ENCODE measurements at regions not wholly inside any gene's neighbourhood (a gene's known extent, or its start where the extent isn't known, plus 50 kb on each side); places are given as distances from the start of the nearest gene placed in this dataset.

GRCh38 chr5:133763744-133764143, 151.4 kb upstream of the FSTL4 start:
- DNase-seq (ENCODE audit: low read depth, low spot score) = no peak
- Histone ChIP-seq H4K20me1 (ENCODE audit: control insufficient read depth, extremely low read depth, insufficient read depth, low read length) (no peaks in the 10 kb centered on the region), H3K4me3 (ENCODE audit: control insufficient read depth in 2 of 3, extremely low read depth in 1 of 3, insufficient read depth in 2 of 3, low read depth in 1 of 3, low read length in 3 of 3) (no peak overlapping the region), H3K79me2 (ENCODE audit: control insufficient read depth, insufficient read depth, low read length) (no peaks in the 10 kb centered on the region), H3K4me1 (ENCODE audit: control insufficient read depth, extremely low read depth, insufficient read depth, low read length) (no peaks in the 10 kb centered on the region), H3K4me2 (ENCODE audit: control insufficient read depth, extremely low read depth, insufficient read depth, low read depth, low read length) (no peak overlapping the region), H3K27ac (ENCODE audit: control insufficient read depth, insufficient read depth, low read length) (no peak overlapping the region), H3K9ac (ENCODE audit: control insufficient read depth, extremely low read depth, insufficient read depth, low read length) (no peak overlapping the region), H3K36me3 (ENCODE audit: control insufficient read depth in 2 of 2, extremely low read depth in 1 of 2, insufficient read depth in 2 of 2, low read length in 2 of 2) (no peaks in the 10 kb centered on the region), H3K9me3 (ENCODE audit: control insufficient read depth, low read depth, low read length) (no peaks in the 10 kb centered on the region), H2AFZ (ENCODE audit: control insufficient read depth, low read length) (no peak overlapping the region), H3K9me1 (ENCODE audit: control insufficient read depth, extremely low read depth, insufficient read depth, low read length) (no peaks in the 10 kb centered on the region), H3K27me3 (ENCODE audit: control insufficient read depth, extremely low read depth, insufficient read depth, low read length) (peaks cover 37% of the 10 kb centered on the region)
- no peak for FAIRE-seq
- TF ChIP-seq EZH2 (IDR thresholded peaks at IDR 0.05; ENCODE audit: low read length) = no peak
- TF ChIP-seq, protein P1, sequence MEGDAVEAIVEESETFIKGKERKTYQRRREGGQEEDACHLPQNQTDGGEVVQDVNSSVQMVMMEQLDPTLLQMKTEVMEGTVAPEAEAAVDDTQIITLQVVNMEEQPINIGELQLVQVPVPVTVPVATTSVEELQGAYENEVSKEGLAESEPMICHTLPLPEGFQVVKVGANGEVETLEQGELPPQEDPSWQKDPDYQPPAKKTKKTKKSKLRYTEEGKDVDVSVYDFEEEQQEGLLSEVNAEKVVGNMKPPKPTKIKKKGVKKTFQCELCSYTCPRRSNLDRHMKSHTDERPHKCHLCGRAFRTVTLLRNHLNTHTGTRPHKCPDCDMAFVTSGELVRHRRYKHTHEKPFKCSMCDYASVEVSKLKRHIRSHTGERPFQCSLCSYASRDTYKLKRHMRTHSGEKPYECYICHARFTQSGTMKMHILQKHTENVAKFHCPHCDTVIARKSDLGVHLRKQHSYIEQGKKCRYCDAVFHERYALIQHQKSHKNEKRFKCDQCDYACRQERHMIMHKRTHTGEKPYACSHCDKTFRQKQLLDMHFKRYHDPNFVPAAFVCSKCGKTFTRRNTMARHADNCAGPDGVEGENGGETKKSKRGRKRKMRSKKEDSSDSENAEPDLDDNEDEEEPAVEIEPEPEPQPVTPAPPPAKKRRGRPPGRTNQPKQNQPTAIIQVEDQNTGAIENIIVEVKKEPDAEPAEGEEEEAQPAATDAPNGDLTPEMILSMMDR (optimal IDR thresholded peaks at IDR 0.05 in 1 of 3, IDR thresholded peaks at IDR 0.05 in 1 of 3, conservative IDR thresholded peaks at IDR 0.05 in 1 of 3; ENCODE audit: extremely low read depth in 1 of 3, insufficient read depth in 2 of 3, low read length in 3 of 3) = no peak
- dilution Hi-C loops (cut with MboI; ENCODE audit: extremely low pct_ligation_motif_present, low sequenced_read_pairs) = no loop called here

- FAIRE-seq (no peak), DNase-seq (ENCODE audit: low read depth, low spot score) (no peak)
- no peak for TF ChIP-seq EZH2 (IDR thresholded peaks at IDR 0.05; ENCODE audit: low read length)
- TF ChIP-seq, protein P1 (optimal IDR thresholded peaks at IDR 0.05 in 1 of 3, IDR thresholded peaks at IDR 0.05 in 1 of 3, conservative IDR thresholded peaks at IDR 0.05 in 1 of 3; ENCODE audit: extremely low read depth in 1 of 3, insufficient read depth in 2 of 3, low read length in 3 of 3) = no peak
- Histone ChIP-seq H2AFZ (ENCODE audit: control insufficient read depth, low read length) (no peak overlapping the region), H3K27ac (ENCODE audit: control insufficient read depth, insufficient read depth, low read length) (no peak overlapping the region), H3K4me1 (ENCODE audit: control insufficient read depth, extremely low read depth, insufficient read depth, low read length) (no peaks in the 10 kb centered on the region), H3K4me3 (ENCODE audit: control insufficient read depth in 2 of 3, extremely low read depth in 1 of 3, insufficient read depth in 2 of 3, low read depth in 1 of 3, low read length in 3 of 3) (no peak overlapping the region), H3K36me3 (ENCODE audit: control insufficient read depth in 2 of 2, extremely low read depth in 1 of 2, insufficient read depth in 2 of 2, low read length in 2 of 2) (no peaks in the 10 kb centered on the region), H4K20me1 (ENCODE audit: control insufficient read depth, extremely low read depth, insufficient read depth, low read length) (no peaks in the 10 kb centered on the region), H3K9me3 (ENCODE audit: control insufficient read depth, low read depth, low read length) (no peaks in the 10 kb centered on the region), H3K9ac (ENCODE audit: control insufficient read depth, extremely low read depth, insufficient read depth, low read length) (no peak overlapping the region), H3K9me1 (ENCODE audit: control insufficient read depth, extremely low read depth, insufficient read depth, low read length) (no peaks in the 10 kb centered on the region), H3K4me2 (ENCODE audit: control insufficient read depth, extremely low read depth, insufficient read depth, low read depth, low read length) (no peak overlapping the region), H3K27me3 (ENCODE audit: control insufficient read depth, extremely low read depth, insufficient read depth, low read length) (peaks cover 24% of the 10 kb centered on the region), H3K79me2 (ENCODE audit: control insufficient read depth, insufficient read depth, low read length) (no peaks in the 10 kb centered on the region)
- dilution Hi-C loops (cut with MboI; ENCODE audit: extremely low pct_ligation_motif_present, low sequenced_read_pairs) = no loop called here
Measured at GRCh38 chr5:133761632-133762031, 149.3 kb upstream of the FSTL4 start.
